HCT116 (cell line): ENCODE measurements at regions not wholly inside any gene's neighbourhood (a gene's known extent, or its start where the extent isn't known, plus 50 kb on each side); places are given as distances from the start of the nearest gene placed in this dataset.

ENCODE experiments used
- ATAC-seq: fragments of 200-7000 bp; cut with Tn5 transposase; 2 replicates; pipeline ENCODE4 v1.9.1; 2020; ENCODE audit warnings: mild to moderate bottlenecking, moderate library complexity
- BruUV-seq: library from RNA; stranded (reverse); fragments of 400-500 nt; replicated peaks from 2 replicates; lab custom pipeline; 2021; lab: Mats Ljungman, UMichigan
- CTCF ChIA-PET: fragments of 300-600 bp; sonication (Branson Sonifier 250); formaldehyde crosslinking; loops from one replicate; lab custom pipeline; 2021; ENCODE audit warnings: antibody characterized with exemption; lab: Charles Lee
- POLR2A ChIA-PET: fragments of 300-600, 350-600 bp; sonication (Branson Sonifier 250); formaldehyde crosslinking; loops from one replicate; lab custom pipeline; 2021; ENCODE audit warnings: antibody characterized with exemption; lab: Charles Lee
- RAD21 ChIA-PET, 2 experiments: fragments of 300-600 bp; sonication (Branson Sonifier 250); formaldehyde crosslinking; loops; one replicate each; lab custom pipeline; 2023; ENCODE audit warnings: low total read pairs in 2 of 2; ENCODE audit not compliant: uncharacterized antibody in 2 of 2, unreplicated experiment in 2 of 2, low non-redundant PET in 1 of 2; lab: Charles Lee
- DNase-seq: peaks from one replicate; pipeline ENCODE4 v3.0.0-alpha.2; 2010; ENCODE audit warnings: low read depth, low spot score
- H2AFZ ChIP-seq: fragments of 200-600 bp; shearing (Covaris generic), sonication (generic); 2 replicates; pipeline ENCODE4 v1.6.1; 2017; ENCODE audit warnings: low read depth, mixed run types, mixed read lengths, antibody characterized with exemption, low read length; ENCODE audit not compliant: poor library complexity, severe bottlenecking
- H3K27ac ChIP-seq: 2 replicates; pipeline ENCODE4 v1.5.1; 2012; ENCODE audit warnings: low read depth, low read length
- H3K27me3 ChIP-seq: fragments of 200-600 bp; sonication (generic); 2 replicates; pipeline ENCODE4 v1.6.1; 2016; ENCODE audit warnings: mixed run types, low read length, mixed read lengths; ENCODE audit not compliant: insufficient read depth
- H3K36me3 ChIP-seq, 2 experiments: fragments of 200-500 bp in 1 of 2; fragments of 200-600 bp in 1 of 2; sonication (Bioruptor generic) in 1 of 2; sonication (generic) in 1 of 2; 2 replicates each; pipeline versions ENCODE4 v1.5.1 to v1.6.1; 2014 to 2016; ENCODE audit warnings: low read length in 2 of 2, inconsistent platforms in 1 of 2, mixed read lengths in 1 of 2, mixed run types in 1 of 2; ENCODE audit not compliant: insufficient read depth in 2 of 2, control insufficient read depth in 1 of 2
- H3K4me1 ChIP-seq, 2 experiments: fragments of 200-600 bp in 1 of 2; sonication (generic) in 1 of 2; 2 replicates each; pipeline versions ENCODE4 v1.5.1 to v1.6.1; 2012 to 2017; ENCODE audit warnings: low read length in 2 of 2, inconsistent platforms in 1 of 2, mild to moderate bottlenecking in 1 of 2, mixed read lengths in 1 of 2, mixed run types in 1 of 2, moderate library complexity in 1 of 2; ENCODE audit not compliant: insufficient read depth in 2 of 2, control insufficient read depth in 1 of 2
- H3K4me2 ChIP-seq: fragments of 200-600 bp; sonication (generic); 2 replicates; pipeline ENCODE4 v1.6.1; 2017; ENCODE audit warnings: mixed run types, low read length, mixed read lengths
- H3K4me3 ChIP-seq, 2 experiments: fragments of 200-600 bp in 1 of 2; sonication (generic) in 1 of 2; replicated peaks in 1 of 2; 2 replicates each; pipeline ENCODE4 v1.5.1; 2011 to 2016; ENCODE audit warnings: low read length in 2 of 2, control low read depth in 1 of 2, low read depth in 1 of 2, mild to moderate bottlenecking in 1 of 2, mixed read lengths in 1 of 2, mixed run types in 1 of 2
- H3K79me2 ChIP-seq: fragments of 200-600 bp; sonication (generic); 2 replicates; pipeline ENCODE4 v1.6.1; 2017; ENCODE audit warnings: mild to moderate bottlenecking, mixed run types, low read length, moderate library complexity, mixed read lengths; ENCODE audit not compliant: insufficient read depth
- H3K9ac ChIP-seq: fragments of 200-600 bp; sonication (generic); 2 replicates; pipeline ENCODE4 v1.6.1; 2016; ENCODE audit warnings: low read length, mixed read lengths
- H3K9me2 ChIP-seq: fragments of 200-600 bp; sonication (generic), shearing (Covaris generic); 2 replicates; pipeline ENCODE4 v1.6.1; 2017; ENCODE audit warnings: mixed run types, mild to moderate bottlenecking, moderate library complexity; ENCODE audit not compliant: insufficient read depth
- H3K9me3 ChIP-seq, 2 experiments: fragments of 200-500 bp in 1 of 2; fragments of 200-600 bp in 1 of 2; sonication (Bioruptor generic) in 1 of 2; sonication (generic) in 1 of 2; 2 replicates each; pipeline ENCODE4 v1.6.1; 2014 to 2017; ENCODE audit warnings: low read length in 2 of 2, mixed read lengths in 2 of 2, inconsistent platforms in 1 of 2, low read depth in 1 of 2, mild to moderate bottlenecking in 1 of 2, mixed run types in 1 of 2, moderate library complexity in 1 of 2; ENCODE audit not compliant: control insufficient read depth in 1 of 2, insufficient read depth in 1 of 2
- H4K20me1 ChIP-seq: fragments of 200-600 bp; sonication (generic), shearing (Covaris generic); 2 replicates; pipeline ENCODE4 v1.6.1; 2017; ENCODE audit warnings: mixed run types, mild to moderate bottlenecking, moderate library complexity; ENCODE audit not compliant: insufficient read depth
- CBX3 ChIP-seq: IDR thresholded peaks from 2 replicates; pipeline ENCODE4 v1.6.1; 2012; ENCODE audit warnings: low read depth
- CEBPB ChIP-seq: IDR thresholded peaks from 2 replicates; pipeline ENCODE4 v1.6.1; 2012; ENCODE audit warnings: low read depth
- EGR1 ChIP-seq: IDR thresholded peaks from 2 replicates; pipeline ENCODE4 v1.6.1; 2012; ENCODE audit warnings: low read depth
- EZH2phosphoT487 ChIP-seq: fragments of 200-600 bp; IDR thresholded peaks from 2 replicates; pipeline ENCODE4 v1.6.1; 2018; ENCODE audit warnings: antibody characterized with exemption, borderline replicate concordance
- FOSL1 ChIP-seq: IDR thresholded peaks from 2 replicates; pipeline ENCODE4 v1.6.1; 2012; ENCODE audit warnings: low read depth
- JUND ChIP-seq: IDR thresholded peaks from 2 replicates; pipeline ENCODE4 v1.6.1; 2012
- POLR2AphosphoS5 ChIP-seq: IDR thresholded peaks from 2 replicates; pipeline ENCODE4 v1.6.1; 2011; ENCODE audit warnings: mild to moderate bottlenecking, low read depth, low read length, moderate library complexity
- RAD21 ChIP-seq: IDR thresholded peaks from 2 replicates; pipeline ENCODE4 v1.6.1; 2012; ENCODE audit warnings: low read depth, mild to moderate bottlenecking
- SIN3A ChIP-seq: IDR thresholded peaks from 2 replicates; pipeline ENCODE4 v1.6.1; 2012; ENCODE audit warnings: low read depth
- SP1 ChIP-seq: IDR thresholded peaks from 2 replicates; pipeline ENCODE4 v1.6.1; 2012; ENCODE audit warnings: low read depth
- SRF ChIP-seq: IDR thresholded peaks from 2 replicates; pipeline ENCODE4 v1.6.1; 2012; ENCODE audit warnings: low read depth
- YY1 ChIP-seq: IDR thresholded peaks from 2 replicates; pipeline ENCODE4 v1.6.1; 2011; ENCODE audit warnings: low read length, low read depth, moderate library complexity, mild to moderate bottlenecking; ENCODE audit not compliant: insufficient replicate concordance; ENCODE audit errors: extremely low read depth
- ZFX ChIP-seq: fragments of 450-650 bp; IDR thresholded peaks from 2 replicates; pipeline ENCODE4 v1.6.1; 2017
- ZNF274 ChIP-seq: fragments of 200-500 bp; sonication (Bioruptor generic); IDR thresholded peaks from 2 replicates; pipeline ENCODE4 v1.6.1; 2014; ENCODE audit warnings: mild to moderate bottlenecking, low read depth, low read length, inconsistent platforms
- intact Hi-C: fragments of 100-400 bp; cut with micrococcal nuclease; formaldehyde crosslinking; loops from 2 replicates; pipeline ENCODE4 v1.10.0; 2022
- TF ChIP-seq, protein P1 (sequence below): IDR thresholded peaks from 2 replicates; pipeline ENCODE4 v1.6.1; 2012
- TF ChIP-seq, protein P2 (sequence below): IDR thresholded peaks from 2 replicates; pipeline ENCODE4 v1.6.1; 2012; ENCODE audit warnings: low read depth

DNA sequence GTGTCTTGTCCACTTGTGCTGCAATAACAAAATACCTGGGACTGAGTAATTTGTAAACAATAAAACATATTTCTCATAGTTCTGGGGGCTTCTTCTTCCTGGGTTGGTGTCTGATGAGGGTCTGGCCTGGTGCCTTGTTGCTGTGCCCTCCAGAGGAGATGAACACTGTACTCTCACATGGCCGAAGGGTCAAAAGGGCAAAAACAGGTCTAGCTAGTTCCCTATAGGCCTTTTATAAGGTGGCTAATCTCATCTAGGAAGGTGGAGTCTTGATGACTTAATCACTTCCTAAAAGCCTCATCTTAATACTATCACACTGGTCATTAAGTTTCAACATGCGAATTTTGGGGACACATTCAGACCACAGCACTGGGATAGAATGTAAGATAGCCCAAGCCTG lies 228.4 kb downstream of the TLE3 start:
- no TSS peak for BruUV-seq
- Histone ChIP-seq H3K9ac (no peak overlapping the region), H3K27ac (no peak overlapping the region), H3K9me3 (no peaks in the 10 kb centered on the region; a peak in 1 of 4 replicates), H3K4me2 (0 out of 2 replicates have a peak overlapping the region, but pooled peaks have one; percentile 20), H3K79me2 (no peaks in the 10 kb centered on the region), H3K36me3 (no peaks in the 10 kb centered on the region), H3K27me3 (no peaks in the 10 kb centered on the region), H3K4me1 (peaks cover 8 to 10% of the 10 kb centered on the region in 2 experiments; a peak in 3 of 4 replicates), H2AFZ (no peak overlapping the region), H3K4me3 (no peak overlapping the region), H3K9me2 (no peaks in the 10 kb centered on the region), H4K20me1 (no peaks in the 10 kb centered on the region)
- intact Hi-C loops: no loop called here
- ATAC-seq (no peak), DNase-seq (no peak)
- POLR2A ChIA-PET: no interaction called here
- CTCF ChIA-PET: no interaction called here
- TF ChIP-seq YY1 (no peak), POLR2AphosphoS5 (no peak)
- TF ChIP-seq, protein P1, sequence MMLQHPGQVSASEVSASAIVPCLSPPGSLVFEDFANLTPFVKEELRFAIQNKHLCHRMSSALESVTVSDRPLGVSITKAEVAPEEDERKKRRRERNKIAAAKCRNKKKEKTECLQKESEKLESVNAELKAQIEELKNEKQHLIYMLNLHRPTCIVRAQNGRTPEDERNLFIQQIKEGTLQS: no peak
- RAD21 ChIA-PET: no interaction called here

DNA sequence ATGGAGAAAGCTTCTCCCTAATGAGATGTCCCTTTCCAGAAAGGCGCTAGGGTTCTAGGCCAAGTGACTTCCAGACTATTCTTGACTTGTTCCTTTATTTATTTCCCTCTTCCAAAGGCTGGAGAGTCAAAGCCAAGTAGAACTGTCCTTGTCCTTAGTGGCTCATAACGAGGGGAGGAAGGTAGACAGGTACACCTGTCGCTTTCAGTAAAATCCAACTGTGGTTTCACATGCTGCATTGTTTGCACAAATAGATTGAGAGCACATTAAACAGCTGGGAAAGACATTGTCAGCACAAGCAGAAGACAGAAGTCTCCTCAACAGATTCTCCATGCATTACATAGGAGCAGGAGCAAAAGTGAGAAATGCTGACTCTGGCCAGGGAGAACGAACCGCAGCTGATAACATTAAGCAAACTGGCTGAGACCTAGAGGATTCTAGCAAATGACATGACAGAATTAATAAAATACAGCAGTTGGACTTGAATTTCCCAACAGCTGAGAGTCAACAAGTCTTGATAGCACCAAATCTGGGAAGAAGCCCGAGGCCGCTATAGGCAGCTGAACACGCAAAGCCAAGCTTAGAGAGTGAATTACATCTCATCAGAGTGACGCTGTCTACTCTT lies 227.7 kb downstream of the TLE3 start:
- no peaks in the 10 kb centered on the region for H3K9me2 ChIP-seq
- H3K4me1 ChIP-seq: peaks cover 8 to 10% of the 10 kb centered on the region in 2 experiments; a peak in 3 of 4 replicates
- H3K4me3 ChIP-seq: no peak overlapping the region
- H3K4me2 ChIP-seq: no peak overlapping the region
- H3K36me3 ChIP-seq: no peaks in the 10 kb centered on the region
- no TSS peak for BruUV-seq
- H3K9ac ChIP-seq: no peak overlapping the region
- intact Hi-C loops: no loop called here
- ChIA-PET RAD21 (no interaction called here), POLR2A (no interaction called here), CTCF (no interaction called here)
- H3K9me3 ChIP-seq: no peaks in the 10 kb centered on the region; a peak in 1 of 4 replicates
- no peak overlapping the region for H3K27ac ChIP-seq
- no peak overlapping the region for H2AFZ ChIP-seq
- no peaks in the 10 kb centered on the region for H3K27me3 ChIP-seq
- H4K20me1 ChIP-seq: no peaks in the 10 kb centered on the region
- no peak for DNase-seq
- ATAC-seq: no peak
- H3K79me2 ChIP-seq: no peaks in the 10 kb centered on the region
- TF ChIP-seq ZFX (no peak), SRF (no peak), POLR2AphosphoS5 (no peak), CBX3 (no peak), EGR1 (no peak), ZNF274 (no peak), RAD21 (no peak), JUND (no peak), FOSL1 (no peak), SIN3A (no peak), CEBPB (no peak), SP1 (no peak), YY1 (no peak), EZH2phosphoT487 (no peak)
- TF ChIP-seq, protein P2, sequence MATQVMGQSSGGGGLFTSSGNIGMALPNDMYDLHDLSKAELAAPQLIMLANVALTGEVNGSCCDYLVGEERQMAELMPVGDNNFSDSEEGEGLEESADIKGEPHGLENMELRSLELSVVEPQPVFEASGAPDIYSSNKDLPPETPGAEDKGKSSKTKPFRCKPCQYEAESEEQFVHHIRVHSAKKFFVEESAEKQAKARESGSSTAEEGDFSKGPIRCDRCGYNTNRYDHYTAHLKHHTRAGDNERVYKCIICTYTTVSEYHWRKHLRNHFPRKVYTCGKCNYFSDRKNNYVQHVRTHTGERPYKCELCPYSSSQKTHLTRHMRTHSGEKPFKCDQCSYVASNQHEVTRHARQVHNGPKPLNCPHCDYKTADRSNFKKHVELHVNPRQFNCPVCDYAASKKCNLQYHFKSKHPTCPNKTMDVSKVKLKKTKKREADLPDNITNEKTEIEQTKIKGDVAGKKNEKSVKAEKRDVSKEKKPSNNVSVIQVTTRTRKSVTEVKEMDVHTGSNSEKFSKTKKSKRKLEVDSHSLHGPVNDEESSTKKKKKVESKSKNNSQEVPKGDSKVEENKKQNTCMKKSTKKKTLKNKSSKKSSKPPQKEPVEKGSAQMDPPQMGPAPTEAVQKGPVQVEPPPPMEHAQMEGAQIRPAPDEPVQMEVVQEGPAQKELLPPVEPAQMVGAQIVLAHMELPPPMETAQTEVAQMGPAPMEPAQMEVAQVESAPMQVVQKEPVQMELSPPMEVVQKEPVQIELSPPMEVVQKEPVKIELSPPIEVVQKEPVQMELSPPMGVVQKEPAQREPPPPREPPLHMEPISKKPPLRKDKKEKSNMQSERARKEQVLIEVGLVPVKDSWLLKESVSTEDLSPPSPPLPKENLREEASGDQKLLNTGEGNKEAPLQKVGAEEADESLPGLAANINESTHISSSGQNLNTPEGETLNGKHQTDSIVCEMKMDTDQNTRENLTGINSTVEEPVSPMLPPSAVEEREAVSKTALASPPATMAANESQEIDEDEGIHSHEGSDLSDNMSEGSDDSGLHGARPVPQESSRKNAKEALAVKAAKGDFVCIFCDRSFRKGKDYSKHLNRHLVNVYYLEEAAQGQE: no peak
- TF ChIP-seq, protein P1: no peak
